ENCODE measurements at regions not wholly inside any gene's neighbourhood (a gene's known extent, or its start where the extent isn't known, plus 50 kb on each side); places are given as distances from the start of the nearest gene placed in this dataset.

DNA sequence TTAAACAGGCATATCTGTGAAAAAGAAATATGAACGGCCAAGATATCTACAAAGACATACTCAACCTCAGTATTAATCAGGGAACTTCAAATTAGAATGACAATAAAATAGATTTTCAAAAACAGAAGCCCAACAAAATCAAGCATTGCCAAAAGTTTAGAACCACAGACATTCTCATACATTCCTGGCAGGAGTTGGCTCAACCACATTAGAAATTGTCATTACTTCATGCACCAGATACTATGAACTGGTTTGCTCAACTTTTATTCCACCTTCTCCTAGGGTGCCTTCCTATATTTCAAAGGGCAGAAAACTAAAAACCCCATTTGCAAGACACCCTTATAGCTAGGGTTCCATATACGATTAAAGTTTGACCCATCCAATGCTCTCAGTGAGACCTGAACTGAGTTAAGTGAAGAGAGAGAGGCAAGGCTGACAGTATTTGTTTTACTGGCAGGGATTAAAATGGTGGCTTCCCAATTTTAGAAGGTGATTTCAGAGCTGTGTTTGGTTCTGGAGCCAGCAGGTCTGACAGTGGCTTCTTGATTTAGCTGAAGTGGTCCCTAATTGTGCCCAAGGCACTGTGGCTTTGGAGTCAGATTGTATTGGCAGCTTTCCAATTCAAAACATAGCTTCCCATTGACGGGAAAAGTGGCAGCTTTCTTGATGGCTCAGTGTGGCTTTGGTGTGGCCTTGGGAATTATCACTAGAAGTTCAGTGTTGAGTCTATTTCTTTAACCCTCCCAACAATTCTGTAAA lies 77.1 kb upstream of the CDYL start:
- TF ChIP-seq OSR1 (CRISPR knock-in tag; IDR thresholded peaks at IDR 0.05): no peak
- no peak for TF ChIP-seq CREB5 (CRISPR knock-in tag; IDR thresholded peaks at IDR 0.05; ENCODE audit: low read depth)

Measured in SK-N-SH treated with all-trans-retinoic acid at 6 μM for 48 hours (cell line).